ENCODE measurements at regions not wholly inside any gene's neighbourhood (a gene's known extent, or its start where the extent isn't known, plus 50 kb on each side); places are given as distances from the start of the nearest gene placed in this dataset.

DNA sequence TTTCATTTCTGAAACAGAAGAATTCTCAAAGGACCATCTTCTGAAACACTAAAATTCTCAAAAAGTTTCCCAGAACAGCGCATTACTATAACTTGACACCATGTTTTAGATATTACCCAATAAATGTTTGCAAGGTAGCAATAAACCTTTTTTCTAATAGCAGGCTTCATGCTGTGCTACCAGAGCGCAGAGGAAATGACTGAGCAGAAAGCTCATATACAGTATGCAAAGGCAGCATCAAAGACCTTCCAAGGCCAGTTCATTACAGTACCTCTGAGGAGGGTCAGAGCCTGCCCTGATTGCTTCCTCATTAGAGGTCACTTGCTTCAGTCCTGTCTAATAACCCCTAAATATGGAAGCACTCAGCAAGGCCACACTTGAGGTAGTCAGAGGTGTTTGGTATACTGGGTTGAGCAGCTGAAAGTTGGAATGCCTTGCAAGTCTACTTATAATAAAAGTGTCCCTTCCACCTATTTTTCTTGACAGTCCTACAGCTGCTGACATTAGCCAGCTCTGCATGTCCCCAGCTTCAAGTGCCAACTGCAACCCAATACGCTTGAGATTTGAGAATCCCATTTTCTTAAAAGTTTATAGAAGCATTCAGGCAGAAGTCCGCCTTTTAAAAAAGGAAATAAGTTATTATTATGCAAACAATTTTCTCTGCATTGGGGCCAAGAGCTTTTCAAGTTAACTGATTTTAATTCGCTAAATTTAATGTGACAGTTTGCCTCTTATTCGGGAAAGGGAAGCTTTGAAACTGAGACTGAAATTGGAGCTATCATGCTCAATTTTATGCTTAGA is 207.2 kb downstream of the ZC3H11B start:
- DNase-seq (ENCODE audit: extremely low read depth in 1 of 2, low read depth in 1 of 2) = no peak

DNA sequence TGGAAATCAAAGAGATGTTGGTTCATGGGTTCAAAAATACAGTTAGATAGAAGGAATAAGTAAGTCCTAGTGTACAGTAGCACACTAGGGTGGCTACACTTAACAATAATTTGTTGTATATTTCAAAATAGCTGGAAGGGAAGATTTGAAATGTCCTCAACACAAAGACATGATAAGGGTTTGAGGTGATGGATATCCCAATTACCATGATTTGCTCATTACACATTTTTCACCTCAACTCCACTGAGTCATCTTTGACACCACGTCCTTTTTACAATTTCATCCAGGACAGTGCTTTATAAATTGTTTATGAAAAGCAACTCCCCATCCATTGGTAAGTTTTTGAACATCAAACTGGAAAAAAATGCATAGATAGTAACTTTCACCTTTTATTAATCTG is 208.3 kb downstream of the ZC3H11B start:
- DNase-seq (ENCODE audit: extremely low read depth in 1 of 2, low read depth in 1 of 2) = no peak

DNA sequence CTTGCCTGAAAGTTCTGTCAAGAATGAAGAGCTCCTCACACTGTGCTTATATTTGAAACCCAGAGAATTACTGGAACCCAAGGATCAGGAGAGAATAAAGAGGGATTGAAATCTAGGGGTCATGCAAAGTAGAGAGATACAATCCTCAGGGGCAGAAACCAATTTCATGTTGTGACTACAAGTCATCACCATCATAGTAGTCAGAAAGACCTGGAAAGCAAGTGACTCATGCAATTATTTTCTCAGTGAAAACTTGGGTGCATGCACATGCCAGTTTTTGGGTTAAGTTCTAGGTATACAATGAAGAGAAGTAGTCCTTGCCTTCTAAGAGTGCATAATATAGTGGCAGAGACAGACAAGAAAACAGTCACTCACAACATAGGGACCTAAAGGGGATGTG is 210.0 kb downstream of the ZC3H11B start:
- DNase-seq (ENCODE audit: extremely low read depth in 1 of 2, low read depth in 1 of 2) = no peak

DNA sequence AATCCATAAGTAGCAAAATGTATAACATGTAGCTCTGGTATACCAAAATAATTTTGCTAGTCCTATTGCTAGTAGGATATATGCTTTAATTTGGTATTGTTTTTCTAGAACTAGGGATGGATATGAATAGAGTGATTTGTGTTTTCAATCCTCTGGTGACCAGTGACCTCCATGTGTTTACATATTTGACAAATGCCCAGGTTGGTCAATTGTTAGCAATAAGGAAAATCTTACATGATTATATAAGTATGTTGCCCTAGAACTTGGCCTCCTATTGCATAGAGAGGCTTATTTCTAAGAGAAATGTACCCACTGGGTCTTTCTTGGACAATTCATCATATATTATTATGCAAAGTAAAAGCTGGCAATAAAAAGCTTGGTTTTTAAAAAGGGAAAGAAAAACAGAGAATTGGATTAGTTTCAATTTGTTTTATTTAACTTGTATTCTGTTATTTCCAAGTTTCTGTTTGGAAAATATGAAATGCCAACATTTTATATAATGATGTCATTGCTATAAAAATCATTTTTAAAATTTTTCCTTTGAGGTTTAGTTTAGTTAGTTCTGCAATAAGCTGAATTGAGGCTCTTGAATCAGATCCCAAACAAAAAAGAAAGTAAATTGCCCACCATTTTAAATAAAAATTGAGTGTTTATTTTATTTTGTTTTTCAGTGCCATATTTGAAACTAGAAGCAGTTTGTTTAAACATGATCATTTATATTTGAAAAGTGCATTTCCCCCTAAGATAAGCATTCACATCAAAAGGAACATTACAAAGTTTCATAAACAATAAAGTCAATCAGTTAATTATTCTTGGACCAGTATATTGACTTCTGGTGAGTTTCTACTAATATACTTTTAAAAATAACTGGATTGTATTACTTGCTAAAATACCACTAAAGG is 210.9 kb downstream of the ZC3H11B start:
- DNase-seq (ENCODE audit: extremely low read depth in 1 of 2, low read depth in 1 of 2) = no peak

DNA sequence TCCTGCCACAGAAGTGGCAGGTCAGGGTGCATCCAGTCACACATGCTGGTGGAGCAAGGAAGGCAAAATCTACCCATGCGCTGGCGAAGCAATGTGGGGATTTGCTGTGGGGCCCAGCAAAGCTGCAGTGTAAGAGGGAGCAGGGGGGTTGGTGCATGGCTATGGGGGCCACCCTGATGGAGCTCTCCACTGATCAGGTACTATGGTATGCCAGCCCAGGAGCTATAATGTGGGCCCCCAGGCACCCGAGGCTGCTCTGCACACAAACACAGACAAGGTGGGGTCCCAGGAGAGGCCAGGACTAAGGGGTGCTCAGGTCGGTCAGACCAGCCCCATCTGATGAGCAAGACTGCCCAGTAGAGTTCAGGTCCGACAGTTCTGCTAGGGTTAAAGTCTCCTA is 213.5 kb downstream of the ZC3H11B start:
- no peak for DNase-seq (ENCODE audit: extremely low read depth in 1 of 2, low read depth in 1 of 2)

DNA sequence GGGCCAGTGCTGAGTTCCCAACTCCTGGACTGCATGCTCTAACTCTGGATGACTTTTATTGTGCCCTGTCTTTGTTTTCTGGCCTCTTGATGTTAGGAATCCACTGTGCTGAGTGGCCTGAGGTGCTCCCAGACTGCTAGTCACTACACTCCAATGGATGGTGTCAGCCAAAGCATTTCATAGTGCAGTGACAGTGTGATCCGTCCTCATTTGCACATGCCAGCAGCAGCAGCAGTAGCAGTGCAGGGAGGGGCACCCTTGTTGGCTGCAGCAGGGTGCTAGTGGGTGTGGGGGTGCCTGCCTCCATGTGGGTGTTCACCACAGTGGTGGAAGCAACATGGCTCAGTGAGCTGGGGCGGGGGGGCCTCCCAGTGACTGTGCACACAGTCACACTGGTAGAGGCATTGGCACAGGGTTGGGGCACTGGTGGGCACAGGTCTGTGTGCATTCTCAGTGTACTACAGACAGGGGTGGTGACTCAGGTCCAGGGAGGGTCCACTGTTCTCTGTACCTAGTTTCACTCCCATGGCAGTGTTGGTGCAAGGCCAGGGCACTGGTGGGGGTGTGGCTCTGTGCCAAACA is 214.0 kb downstream of the ZC3H11B start:
- DNase-seq (ENCODE audit: extremely low read depth in 1 of 2, low read depth in 1 of 2) = no peak

DNA sequence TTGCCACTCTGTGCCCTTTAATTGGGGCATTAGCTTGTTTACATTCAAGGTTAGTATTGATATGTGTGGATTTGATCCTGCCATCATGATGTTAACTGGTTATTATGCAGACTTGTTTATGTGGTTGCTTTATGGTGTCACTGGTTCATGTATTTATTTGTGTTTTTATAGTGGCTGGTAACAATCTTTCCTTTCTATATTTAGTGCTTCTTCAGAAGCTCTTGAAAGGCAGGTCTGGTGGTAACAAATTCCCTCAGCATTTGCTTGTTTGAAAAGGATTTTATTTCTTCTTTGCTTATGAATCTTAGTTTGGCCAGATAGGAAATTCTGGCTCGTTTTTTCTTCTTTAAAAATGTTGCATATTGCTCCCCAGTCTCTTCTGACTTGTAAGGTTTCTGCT is 215.4 kb downstream of the ZC3H11B start:
- DNase-seq (ENCODE audit: extremely low read depth in 1 of 2, low read depth in 1 of 2) = no peak

DNA sequence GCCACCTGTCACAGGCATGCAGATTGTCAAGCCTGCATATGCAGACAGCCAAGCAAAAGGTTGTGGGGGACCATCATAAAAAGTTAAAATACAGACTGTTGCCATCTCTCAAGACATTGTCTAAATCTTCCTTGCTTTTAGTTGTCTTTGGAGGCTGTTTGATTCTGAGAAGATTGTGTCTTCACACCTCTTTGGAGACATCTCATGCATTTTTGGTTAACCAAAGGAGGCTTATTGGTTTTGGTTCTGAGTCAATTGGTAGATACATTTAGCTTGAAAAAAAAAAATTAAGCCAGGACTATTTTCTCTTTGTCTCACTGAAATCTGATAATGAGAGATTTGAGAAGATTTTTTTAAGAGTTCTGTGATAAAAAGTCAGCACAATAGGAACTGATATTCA is 217.6 kb downstream of the LYPLAL1 start:
- no peak for DNase-seq (ENCODE audit: extremely low read depth in 1 of 2, low read depth in 1 of 2)

DNA sequence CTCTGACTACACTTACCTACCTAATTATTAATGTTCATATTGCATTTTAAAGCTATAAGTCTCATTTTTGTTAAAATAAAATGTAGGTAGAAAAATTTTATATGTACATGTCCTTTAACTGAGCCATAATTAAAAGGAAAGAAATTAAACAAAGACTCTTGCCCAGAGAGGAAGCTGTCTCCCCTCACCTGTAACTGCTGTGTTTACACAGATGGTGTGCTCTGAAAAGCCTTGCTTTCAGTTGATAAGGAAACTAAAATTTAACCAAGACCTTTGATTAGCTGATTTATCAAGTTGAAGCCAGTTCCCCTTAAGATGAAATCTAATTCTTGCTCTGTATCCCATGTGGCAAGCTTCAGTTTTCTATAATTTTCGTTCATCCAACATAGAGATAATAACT is 213.5 kb downstream of the LYPLAL1 start:
- DNase-seq (ENCODE audit: extremely low read depth in 1 of 2, low read depth in 1 of 2) = no peak

DNA sequence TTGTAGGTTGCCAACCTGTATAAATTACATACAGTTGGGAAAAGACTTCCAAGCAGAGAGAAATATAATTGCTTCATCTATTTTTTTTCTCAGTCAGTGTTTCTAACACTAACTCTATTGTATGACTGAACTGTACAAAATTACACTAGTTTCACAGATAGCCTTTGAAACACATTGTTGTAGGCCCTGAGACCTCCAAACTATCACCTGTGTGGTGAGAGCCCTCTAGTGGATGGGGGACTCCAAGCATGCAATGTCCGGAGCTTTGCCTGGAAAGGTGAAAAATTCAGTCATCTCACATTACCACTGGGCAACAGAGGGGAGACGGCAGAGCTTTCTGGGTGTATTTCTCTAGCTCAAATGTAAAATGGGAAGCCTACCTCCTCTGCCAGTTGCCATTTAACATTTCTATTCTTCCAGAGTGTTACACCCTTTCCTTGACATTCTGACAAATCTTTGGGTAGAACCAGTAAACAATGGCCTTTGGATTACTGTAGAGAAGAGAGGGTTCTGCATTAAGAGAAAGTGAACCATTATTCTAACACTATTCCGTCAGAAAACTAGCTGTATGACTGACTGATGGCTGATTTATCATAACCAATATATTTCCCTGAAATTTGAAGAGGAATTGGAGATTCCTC is 212.2 kb downstream of the LYPLAL1 start:
- DNase-seq (ENCODE audit: extremely low read depth in 1 of 2, low read depth in 1 of 2) = peak in 1 of 2 donors; percentile 16

DNA sequence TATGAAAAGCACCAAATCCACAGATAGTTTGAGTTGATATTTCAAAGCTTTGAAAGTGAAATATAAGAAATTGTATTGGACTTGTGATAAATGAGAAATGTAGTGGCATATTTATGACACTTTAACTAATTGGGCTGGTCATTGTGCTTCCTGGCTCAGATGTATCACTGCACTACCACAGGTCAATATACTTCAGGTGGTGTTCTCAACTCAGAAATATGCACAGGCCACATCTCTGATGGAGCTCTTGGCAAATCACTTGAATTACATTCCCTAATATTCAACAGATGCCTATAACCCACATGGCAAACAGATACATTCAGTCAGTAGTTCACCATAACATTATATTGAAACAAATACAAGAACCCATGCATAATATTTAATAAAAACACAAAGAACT is 209.6 kb downstream of the LYPLAL1 start:
- no peak for DNase-seq (ENCODE audit: extremely low read depth in 1 of 2, low read depth in 1 of 2)

DNA sequence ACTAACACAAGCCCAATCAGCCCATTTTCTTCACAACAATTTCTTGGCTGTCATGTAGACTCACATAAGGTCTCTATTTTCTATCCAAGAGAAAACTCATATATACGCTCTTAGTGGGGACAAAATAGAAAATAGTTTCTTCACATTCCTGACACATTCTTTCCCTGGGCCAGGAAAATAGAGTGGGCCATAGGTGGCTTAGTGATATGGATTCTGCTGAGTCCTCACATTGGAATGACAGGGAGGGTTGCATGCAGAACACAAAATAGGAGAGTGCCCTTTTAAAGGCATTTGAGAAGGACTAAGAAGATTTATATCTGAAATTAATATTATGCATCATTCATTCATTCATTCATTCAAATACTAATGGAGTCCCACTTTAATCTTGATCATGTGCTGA is 207.7 kb downstream of the LYPLAL1 start:
- no peak for DNase-seq (ENCODE audit: extremely low read depth in 1 of 2, low read depth in 1 of 2)

DNA sequence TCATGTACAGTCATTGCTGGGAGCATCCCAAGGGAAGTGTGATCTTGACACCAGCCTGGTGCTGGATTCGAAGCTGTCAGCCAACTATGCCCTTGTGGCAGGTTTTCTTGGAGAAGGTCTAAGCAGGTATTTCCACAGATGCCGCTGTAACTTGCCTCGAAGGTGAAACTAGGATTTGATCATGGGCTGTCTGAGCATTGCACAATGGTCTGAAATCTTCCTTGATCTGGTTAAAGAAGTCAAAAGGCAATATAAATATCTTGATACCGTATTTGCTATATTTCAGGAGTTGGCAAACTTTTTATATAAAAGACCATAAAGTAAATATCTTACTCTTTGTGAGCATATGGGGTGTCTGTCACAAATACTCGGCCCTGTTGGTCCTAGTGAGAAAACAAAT is 206.8 kb downstream of the LYPLAL1 start:
- no peak for DNase-seq (ENCODE audit: extremely low read depth in 1 of 2, low read depth in 1 of 2)

DNA sequence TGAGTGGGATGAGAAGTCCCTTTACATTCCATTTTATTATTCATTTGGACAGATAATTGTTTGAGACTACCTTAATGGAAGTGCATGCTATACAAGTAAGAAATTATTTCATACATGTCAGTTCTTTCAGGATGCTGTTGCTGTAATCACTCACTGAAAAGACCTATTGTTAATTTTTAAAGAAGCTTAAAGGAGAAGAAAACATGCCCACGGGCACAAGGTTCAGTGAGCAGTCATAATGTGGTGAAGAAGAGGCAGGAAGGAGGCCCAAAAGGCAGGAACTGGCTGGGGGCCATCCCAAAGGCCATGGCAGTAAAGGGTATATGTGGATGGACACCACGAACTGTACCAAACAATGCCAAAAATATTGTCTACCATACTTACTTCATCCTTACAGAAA is 206.0 kb downstream of the LYPLAL1 start:
- DNase-seq (ENCODE audit: extremely low read depth in 1 of 2, low read depth in 1 of 2) = no peak

DNA sequence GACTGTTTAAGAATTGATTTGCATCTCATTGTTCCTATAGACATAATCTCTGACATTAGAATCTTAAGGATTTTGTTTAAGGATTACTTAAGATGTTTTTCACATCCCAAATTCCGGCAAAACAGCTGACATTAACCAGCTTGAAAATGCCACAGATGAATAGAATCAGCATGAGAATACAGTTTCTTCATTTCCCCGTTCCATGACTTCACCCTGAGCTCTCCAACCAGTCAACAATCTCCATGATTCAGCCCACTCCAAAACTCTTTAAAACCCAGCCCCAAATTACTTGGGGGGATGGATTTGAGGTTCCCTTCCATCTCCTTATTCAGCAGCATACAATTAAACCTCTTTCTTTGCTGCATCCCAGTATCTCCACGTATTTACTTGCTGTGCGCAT is 201.0 kb downstream of the LYPLAL1 start:
- DNase-seq (ENCODE audit: extremely low read depth in 1 of 2, low read depth in 1 of 2) = no peak

DNA sequence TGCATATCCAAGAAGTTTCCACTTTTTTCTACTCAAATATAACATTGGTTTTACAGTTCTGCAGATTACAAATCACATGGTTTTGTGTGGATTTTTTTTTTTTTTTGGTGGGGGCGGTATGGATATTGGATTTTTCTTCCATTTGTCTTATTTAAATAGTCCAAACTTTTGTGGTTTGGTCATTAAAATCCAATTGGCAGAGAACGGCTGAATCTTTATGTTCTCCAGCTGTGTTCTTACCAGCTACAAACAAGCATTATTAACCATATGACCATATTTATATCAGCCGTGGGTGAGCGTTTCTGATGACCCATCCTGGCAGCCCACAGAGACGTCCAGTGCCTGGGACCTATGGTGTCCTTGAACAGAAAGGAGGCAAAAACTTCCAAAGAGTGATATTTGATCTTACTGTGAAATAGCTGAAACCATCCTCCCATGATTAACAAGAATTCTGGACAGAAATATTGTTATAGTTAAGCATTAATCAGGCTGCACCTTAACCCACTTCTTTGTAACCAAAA is 200.4 kb downstream of the LYPLAL1 start:
- no peak for DNase-seq (ENCODE audit: extremely low read depth in 1 of 2, low read depth in 1 of 2)

DNA sequence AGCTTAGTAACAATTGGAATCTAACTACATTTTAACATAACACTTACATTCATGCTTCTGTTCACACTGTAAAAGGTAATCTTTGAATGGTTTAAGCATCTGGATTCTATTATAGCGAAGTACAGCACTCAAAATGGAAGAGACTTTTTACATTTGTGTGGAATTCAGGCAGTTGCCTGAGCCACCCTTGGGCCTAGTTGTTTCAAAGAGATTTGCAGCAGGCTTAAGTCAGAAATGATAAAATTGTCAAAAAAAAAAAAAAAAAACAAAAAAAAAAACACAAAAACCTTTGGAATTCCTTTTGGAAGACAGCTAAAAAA is 199.9 kb downstream of the LYPLAL1 start:
- DNase-seq (ENCODE audit: extremely low read depth in 1 of 2, low read depth in 1 of 2) = no peak

DNA sequence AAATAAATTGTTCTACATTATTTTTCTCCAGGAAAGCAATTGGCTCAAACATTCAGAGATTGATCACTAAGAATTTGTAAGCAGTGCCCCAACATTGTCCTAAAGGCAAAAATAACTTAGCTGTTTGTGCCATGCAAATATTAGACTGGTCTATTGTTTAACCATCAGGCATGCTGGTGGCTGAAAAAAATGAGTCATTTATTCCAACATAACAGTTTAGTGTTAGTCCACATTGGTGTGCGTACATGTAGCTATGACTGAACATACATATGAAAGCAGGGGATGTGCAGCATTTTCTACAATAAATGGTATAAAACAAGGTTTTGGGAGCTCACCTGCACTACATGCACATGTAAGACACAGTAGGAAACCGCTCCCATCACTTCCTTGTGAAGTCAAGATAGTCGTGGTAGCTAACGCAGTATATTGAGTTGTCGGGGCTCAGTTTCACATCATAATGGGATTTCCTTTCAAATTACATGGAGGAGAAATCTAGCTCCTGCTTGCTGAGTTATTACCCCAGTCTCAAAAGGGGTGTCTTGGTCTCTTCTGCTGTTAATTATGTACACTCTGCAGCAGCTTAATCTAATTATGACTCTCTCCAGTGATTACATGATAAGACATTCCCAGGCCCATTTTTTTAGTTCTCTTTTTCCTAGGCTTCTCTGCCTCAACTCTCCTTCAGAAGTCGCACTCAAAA is 199.4 kb downstream of the LYPLAL1 start:
- DNase-seq (ENCODE audit: extremely low read depth in 1 of 2, low read depth in 1 of 2) = no peak

DNA sequence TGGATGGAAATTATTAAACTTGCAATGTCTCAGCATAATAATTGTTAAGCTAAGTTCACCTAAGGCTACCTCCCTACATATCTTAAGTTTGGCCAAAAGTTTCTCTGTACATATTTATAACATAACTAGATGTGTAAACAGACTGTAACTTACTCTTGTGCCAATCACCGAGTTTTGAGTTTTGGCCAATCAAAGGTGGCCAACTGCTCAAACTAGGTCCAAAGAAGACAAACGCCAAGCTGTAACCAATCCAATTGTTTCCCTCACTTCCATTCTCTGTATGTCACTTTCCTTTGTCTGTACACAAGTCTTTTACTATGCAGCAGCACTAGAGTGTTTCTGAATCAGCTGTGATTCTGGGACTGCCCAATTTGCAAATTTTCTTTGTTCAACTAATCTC is 197.8 kb downstream of the LYPLAL1 start:
- no peak for DNase-seq (ENCODE audit: extremely low read depth in 1 of 2, low read depth in 1 of 2)

DNA sequence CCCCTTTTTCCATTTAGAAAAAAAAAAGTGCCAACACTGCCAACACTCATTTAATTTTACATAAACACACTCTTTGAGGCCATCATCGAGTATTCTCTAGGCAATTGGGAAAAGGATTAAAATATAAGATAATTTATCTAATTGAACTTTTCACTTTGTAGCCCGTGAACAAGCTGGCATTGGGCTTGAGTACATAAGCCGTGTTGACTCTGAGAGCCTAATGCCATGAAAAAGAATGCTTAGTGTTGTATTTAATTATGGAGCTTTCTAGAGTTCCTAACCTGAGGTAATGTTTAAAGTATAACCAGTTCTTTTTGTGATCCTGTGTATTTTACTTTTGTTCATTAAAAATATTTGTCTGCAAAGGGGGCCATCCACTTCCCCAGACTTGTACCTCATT is 193.8 kb downstream of the LYPLAL1 start:
- DNase-seq (ENCODE audit: extremely low read depth in 1 of 2, low read depth in 1 of 2) = no peak

DNA sequence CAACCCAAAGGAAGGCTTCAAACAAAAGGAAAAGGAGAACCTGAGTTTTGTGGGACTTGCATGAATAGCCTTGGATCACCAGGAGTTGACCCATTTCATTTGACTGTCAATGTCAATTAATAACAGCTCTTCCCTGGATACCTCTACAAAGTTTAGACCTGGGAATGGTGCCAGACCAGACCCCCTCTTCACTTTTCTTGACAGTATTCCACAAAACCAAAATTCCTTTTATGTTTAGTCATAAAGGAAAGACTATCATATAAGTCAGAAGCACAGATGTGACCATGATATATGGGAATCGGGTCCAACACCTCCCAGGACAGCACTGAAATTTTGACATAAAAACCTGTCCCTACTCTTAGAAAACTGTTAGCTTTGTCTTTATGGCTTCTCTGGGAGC is 191.8 kb downstream of the LYPLAL1 start:
- no peak for DNase-seq (ENCODE audit: extremely low read depth in 1 of 2, low read depth in 1 of 2)

Measured in stimulated activated CD8-positive, alpha-beta memory T cell treated with anti-CD3 and anti-CD28 coated beads, Interleukin-7, amount 100 ng/mL, for 48 hours (primary cell).